GM19351 (cell line): ENCODE measurements at regions not wholly inside any gene's neighbourhood (a gene's known extent, or its start where the extent isn't known, plus 50 kb on each side); places are given as distances from the start of the nearest gene placed in this dataset.

Source experiments
- ATAC-seq: cut with Tn5 transposase; IDR thresholded peaks from one replicate; pipeline ENCODE4 v1.9.1; 2021; ENCODE audit warnings: mild to moderate bottlenecking, moderate library complexity; ENCODE audit not compliant: unreplicated experiment

DNA sequence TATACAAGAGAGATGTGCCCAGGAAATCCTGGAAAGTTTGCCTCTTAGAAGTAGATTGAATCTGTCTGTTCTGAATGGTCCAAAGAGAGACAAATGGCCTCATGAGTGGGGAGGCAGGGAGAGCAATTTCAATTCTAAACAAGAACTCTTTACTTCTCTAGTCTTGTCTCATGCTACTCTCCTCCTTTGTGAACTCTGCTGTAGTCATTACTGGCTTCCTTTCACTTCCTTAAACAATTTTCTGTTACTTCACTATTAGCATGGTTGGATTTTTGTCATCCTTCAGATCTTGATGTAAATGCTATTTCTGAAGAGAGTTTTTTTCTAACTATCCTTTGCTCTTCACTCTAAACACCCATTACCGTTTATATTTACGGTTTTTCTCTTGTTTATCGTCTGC lies 54.0 kb upstream of the GRIN3A start:
- ATAC-seq, result no peak

DNA sequence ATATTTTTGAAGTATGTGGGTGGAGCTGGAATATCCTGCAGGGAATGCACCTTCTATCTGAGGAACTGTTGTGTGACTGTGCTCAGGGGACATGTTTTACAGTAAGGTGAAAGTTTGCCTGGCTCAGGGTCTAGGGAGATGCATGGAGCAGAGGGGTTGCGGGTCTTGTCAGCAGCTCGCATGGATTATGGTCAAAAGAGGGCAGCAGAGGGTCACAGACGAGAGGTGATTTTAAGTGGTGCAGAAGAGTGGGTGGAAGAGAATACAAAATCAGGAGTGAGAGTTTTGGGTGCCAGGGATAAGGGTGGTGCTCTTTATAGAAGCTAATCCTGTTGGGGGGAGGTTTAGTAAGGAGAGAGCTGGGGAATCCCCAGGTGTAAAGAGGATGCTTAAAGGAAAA lies 53.5 kb upstream of the GRIN3A start:
- peak; percentile 71 for ATAC-seq

DNA sequence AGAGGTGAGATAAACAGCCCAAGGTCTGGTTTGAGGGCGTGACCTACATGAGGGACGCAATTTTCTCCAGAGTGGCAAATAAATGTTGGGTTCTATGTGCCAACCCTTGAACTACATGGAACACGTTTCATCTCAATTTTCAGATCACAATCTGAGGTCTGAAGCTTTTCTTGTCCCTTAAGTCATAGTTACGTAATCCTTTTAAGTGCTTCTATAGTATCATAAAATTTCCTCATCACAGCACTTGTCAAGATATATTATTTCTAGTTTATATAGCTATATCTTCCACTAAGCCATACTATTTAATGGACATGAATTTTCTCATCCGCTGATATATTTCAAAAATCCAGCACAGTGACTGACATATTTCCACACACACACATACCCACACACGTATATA lies 53.1 kb upstream of the GRIN3A start:
- no peak for ATAC-seq
